HG03378 (cell line): ENCODE measurements at regions not wholly inside any gene's neighbourhood (a gene's known extent, or its start where the extent isn't known, plus 50 kb on each side); places are given as distances from the start of the nearest gene placed in this dataset.
A peak's percentile ranks its signal among the peaks of the same experiment; 100 is the strongest.
"Not testable (repeated sequence)": the region's sequence is repeated elsewhere in the genome, so short reads cannot be mapped to it uniquely, and the experiment has no call there.

Source experiments
- ATAC-seq: cut with Tn5 transposase; IDR thresholded peaks from one replicate; pipeline ENCODE4 v1.9.1; 2021; ENCODE audit warnings: mild to moderate bottlenecking, moderate library complexity; ENCODE audit not compliant: unreplicated experiment

GRCh38 chr12:25341877-25342276, 91.1 kb upstream of the KRAS start:
- not testable (repeated sequence) for ATAC-seq

- no peak for ATAC-seq
Measured at GRCh38 chr12:25337916-25338315, 87.2 kb upstream of the KRAS start.

- ATAC-seq = peak; percentile 65
Measured at GRCh38 chr12:25332143-25332542, 81.4 kb upstream of the KRAS start.

- ATAC-seq = no peak
Measured at GRCh38 chr12:25328072-25328712, 77.5 kb upstream of the KRAS start.

GRCh38 chr12:25327321-25327720, 76.6 kb upstream of the KRAS start:
- ATAC-seq = no peak

GRCh38 chr12:25326326-25326725, 75.6 kb upstream of the KRAS start:
- ATAC-seq = no peak

- no peak for ATAC-seq
Measured at GRCh38 chr12:25324861-25325260, 74.1 kb upstream of the KRAS start.

- ATAC-seq = no peak
Measured at GRCh38 chr12:25323581-25323982, 72.9 kb upstream of the KRAS start.

- ATAC-seq = no peak
Measured at GRCh38 chr12:25322918-25323531, 72.3 kb upstream of the KRAS start.

GRCh38 chr12:25322351-25322750, 71.6 kb upstream of the KRAS start:
- ATAC-seq = no peak

GRCh38 chr12:25321772-25322171, 71.0 kb upstream of the KRAS start:
- no peak for ATAC-seq

GRCh38 chr12:25320123-25321006, 69.6 kb upstream of the KRAS start:
- ATAC-seq = peak; percentile 76

- peak; percentile 24 for ATAC-seq
Measured at GRCh38 chr12:25319233-25319984, 68.7 kb upstream of the KRAS start.

- no peak for ATAC-seq
Measured at GRCh38 chr12:25317553-25317952, 66.8 kb upstream of the KRAS start.

GRCh38 chr12:25315388-25315787, 64.7 kb upstream of the KRAS start:
- ATAC-seq = no peak

GRCh38 chr12:25313266-25313990, 62.7 kb upstream of the KRAS start:
- ATAC-seq = not testable (repeated sequence)

- ATAC-seq = no peak
Measured at GRCh38 chr12:25311506-25311905, 60.8 kb upstream of the KRAS start.

- ATAC-seq = not testable (repeated sequence)
Measured at GRCh38 chr12:25310071-25310470, 59.3 kb upstream of the KRAS start.

GRCh38 chr12:25308756-25309155, 58.0 kb upstream of the KRAS start:
- ATAC-seq = no peak

GRCh38 chr12:25307818-25308217, 57.1 kb upstream of the KRAS start:
- ATAC-seq = no peak
